IMR-90 (cell line): ENCODE measurements at regions not wholly inside any gene's neighbourhood (a gene's known extent, or its start where the extent isn't known, plus 50 kb on each side); places are given as distances from the start of the nearest gene placed in this dataset.

Experiments used
- BHLHE40 ChIP-seq: fragments of 150-350 bp; IDR thresholded peaks from 2 replicates; pipeline ENCODE4 v1.6.1; 2016; ENCODE audit warnings: mild to moderate bottlenecking, low read depth, low read length
- CHD1 ChIP-seq: IDR thresholded peaks from 2 replicates; pipeline ENCODE4 v1.6.1; 2012; ENCODE audit warnings: low read depth, low read length, improper control_type of control experiment
- CTCF ChIP-seq: conservative IDR thresholded peaks from 2 replicates; pipeline ENCODE4 v1.5.1; 2012; ENCODE audit warnings: mild to moderate bottlenecking, low read depth, low read length, improper control_type of control experiment
- FOS ChIP-seq: fragments of 150-350 bp; IDR thresholded peaks from 2 replicates; pipeline ENCODE4 v1.6.1; 2016; ENCODE audit warnings: low read depth, low read length
- NFE2L2 ChIP-seq: fragments of 150-350 bp; IDR thresholded peaks from 2 replicates; pipeline ENCODE4 v1.6.1; 2016; ENCODE audit warnings: low read depth, mild to moderate bottlenecking, low read length
- POLR2A ChIP-seq: IDR thresholded peaks from 2 replicates; pipeline ENCODE4 v1.6.1; 2012; ENCODE audit warnings: mild to moderate bottlenecking, low read depth, low read length
- RFX5 ChIP-seq: IDR thresholded peaks from 2 replicates; pipeline ENCODE4 v1.8.0; 2012; ENCODE audit warnings: low read depth, mild to moderate bottlenecking, low read length, moderate library complexity
- SMC3 ChIP-seq: fragments of 150-350 bp; IDR thresholded peaks from 2 replicates; pipeline ENCODE4 v1.6.1; 2016; ENCODE audit warnings: low read depth, mild to moderate bottlenecking, antibody characterized with exemption, low read length, moderate library complexity

GRCh38 chr9:71202931-71203330, 81.5 kb upstream of the TRPM3 start:
- TF ChIP-seq CHD1, result no peak
- TF ChIP-seq CTCF, result no peak
- TF ChIP-seq BHLHE40, result no peak
- no peak for TF ChIP-seq FOS
- no peak for TF ChIP-seq NFE2L2
- no peak for TF ChIP-seq RFX5
- no peak for TF ChIP-seq POLR2A
- no peak for TF ChIP-seq SMC3
